GM12878 (cell line): ENCODE measurements at regions not wholly inside any gene's neighbourhood (a gene's known extent, or its start where the extent isn't known, plus 50 kb on each side); places are given as distances from the start of the nearest gene placed in this dataset.

Experiments
- ATAC-seq: fragments of 200-7000 bp; cut with Tn5 transposase; 3 replicates; pipeline ENCODE4 v1.9.1; 2020; ENCODE audit warnings: mild to moderate bottlenecking, moderate library complexity
- BruUV-seq: library from RNA; stranded (reverse); fragments of 400-500 nt; replicated peaks from 2 replicates; lab custom pipeline; 2021; lab: Mats Ljungman, UMichigan
- CTCF ChIA-PET: fragments of 300-600 bp; sonication (Branson Sonifier 250); formaldehyde crosslinking; extraction: SDS; loops from one replicate; lab custom pipeline; 2021; ENCODE audit warnings: inconsistent platforms; lab: Yijun Ruan, JAX
- POLR2A ChIA-PET: fragments of 350-600 bp; formaldehyde crosslinking; extraction: SDS; loops from one replicate; lab custom pipeline; 2021; ENCODE audit warnings: inconsistent platforms; lab: Charles Lee
- RAD21 ChIA-PET: fragments of 300-600 bp; sonication (Branson Sonifier 250); formaldehyde crosslinking; loops from one replicate; lab custom pipeline; 2023; ENCODE audit warnings: antibody characterized with exemption; ENCODE audit not compliant: unreplicated experiment; lab: Charles Lee
- SMC1A ChIA-PET: fragments of 300-600 bp; sonication (Branson Sonifier 250); formaldehyde crosslinking; loops from one replicate; lab custom pipeline; 2023; ENCODE audit not compliant: unreplicated experiment, uncharacterized antibody; lab: Charles Lee
- DNase-seq: peaks from one replicate; pipeline ENCODE4 v3.0.0-alpha.2; 2011; ENCODE audit warnings: low read depth, low spot score
- FAIRE-seq: peaks from 3 replicates; lab custom pipeline; 2011; peaks lifted over from hg19 to GRCh38; lab: Jason Lieb, UNC
- H2AFZ ChIP-seq: 2 replicates; pipeline ENCODE4 v1.6.0; 2011; ENCODE audit warnings: low read depth, low read length, control low read depth; ENCODE audit not compliant: control insufficient read depth
- H3K27ac ChIP-seq: 2 replicates; pipeline ENCODE4 v1.5.1; 2011; ENCODE audit warnings: control low read depth; ENCODE audit not compliant: control insufficient read depth, insufficient read depth
- H3K27me3 ChIP-seq, 2 experiments: replicated peaks in 1 of 2; 2 replicates each; pipeline versions ENCODE4 v1.6.0 to v1.6.1; 2011; ENCODE audit warnings: low read length in 1 of 2; ENCODE audit not compliant: control insufficient read depth in 2 of 2, insufficient read depth in 2 of 2
- H3K36me3 ChIP-seq, 2 experiments: 2 replicates each; pipeline ENCODE4 v1.5.1; 2011; ENCODE audit warnings: low read length in 1 of 2; ENCODE audit not compliant: control insufficient read depth in 2 of 2, insufficient read depth in 2 of 2
- H3K4me1 ChIP-seq: 2 replicates; pipeline ENCODE4 v1.6.1; 2011; ENCODE audit warnings: mild to moderate bottlenecking, low read length, moderate library complexity, mixed read lengths; ENCODE audit not compliant: control insufficient read depth, insufficient read depth
- H3K4me2 ChIP-seq: 2 replicates; pipeline ENCODE4 v1.6.0; 2011; ENCODE audit warnings: control low read depth; ENCODE audit not compliant: control insufficient read depth, insufficient read depth
- H3K4me3 ChIP-seq: fragments of 200-600 bp; sonication (generic); 2 replicates; pipeline ENCODE4 v1.5.1; 2016
- H3K79me2 ChIP-seq: 2 replicates; pipeline ENCODE4 v1.6.0; 2011; ENCODE audit warnings: low read length; ENCODE audit not compliant: control insufficient read depth, insufficient read depth
- H3K9ac ChIP-seq: 2 replicates; pipeline ENCODE4 v1.8.0; 2011; ENCODE audit warnings: low read length, control low read depth, mixed read lengths; ENCODE audit not compliant: control insufficient read depth, insufficient read depth
- H3K9me3 ChIP-seq: replicated peaks from 3 replicates; pipeline ENCODE4 v1.5.1; 2011; ENCODE audit warnings: mild to moderate bottlenecking, low read length; ENCODE audit not compliant: control insufficient read depth, insufficient read depth
- H4K20me1 ChIP-seq: 2 replicates; pipeline ENCODE4 v1.6.0; 2011; ENCODE audit not compliant: control insufficient read depth, insufficient read depth
- NFXL1 ChIP-seq: fragments of 450-650 bp; IDR thresholded peaks from 2 replicates; pipeline ENCODE4 v1.6.1; 2017; ENCODE audit warnings: antibody characterized with exemption, mild to moderate bottlenecking, borderline replicate concordance
- RELA ChIP-seq: fragments of 450-650 bp; IDR thresholded peaks from 2 replicates; pipeline ENCODE4 v1.8.0; 2014; ENCODE audit warnings: borderline replicate concordance; ENCODE audit not compliant: partially characterized antibody
- YY1 ChIP-seq: IDR thresholded peaks from 2 replicates; pipeline ENCODE4 v1.6.1; 2011; ENCODE audit warnings: low read depth, mild to moderate bottlenecking, low read length
- ZNF592 ChIP-seq: fragments of 450-650 bp; IDR thresholded peaks from 2 replicates; pipeline ENCODE4 v1.6.1; 2017; ENCODE audit warnings: mild to moderate bottlenecking, moderate library complexity
- WGBS: methylation state at CpG from one replicate; pipeline ENCODE4 v1.1.6; 2016; ENCODE audit warnings: low lambda C conversion rate; ENCODE audit not compliant: insufficient replicate concordance, insufficient coverage; ENCODE audit errors: missing lambda C conversion rate; 5-methylcytosine and 5-hydroxymethylcytosine counted together
- in situ Hi-C: fragments of 300-500 bp; cut with MboI; formaldehyde crosslinking; loops from 9 replicates; pipeline ENCODE4 v1.14.3; 2018; ENCODE audit warnings: mixed read lengths
- intact Hi-C: fragments of 100-400 bp; cut with micrococcal nuclease; formaldehyde crosslinking; loops from one replicate; pipeline ENCODE4 v1.14.2; 2022; ENCODE audit not compliant: unreplicated experiment
- TF ChIP-seq, protein P1 (sequence below): IDR thresholded peaks from 2 replicates; pipeline ENCODE4 v1.6.1; 2012; ENCODE audit warnings: low read length, inconsistent platforms

GRCh38 chr4:124079174-124079780 lies 633.3 kb downstream of the ANKRD50 start:
- RAD21 ChIA-PET: no interaction called here
- Histone ChIP-seq H3K4me3 (no peak overlapping the region), H3K4me1 (no peaks in the 10 kb centered on the region), H4K20me1 (no peaks in the 10 kb centered on the region), H3K27ac (no peak overlapping the region), H3K4me2 (no peak overlapping the region), H3K36me3 (no peaks in the 10 kb centered on the region), H3K9ac (no peak overlapping the region), H3K27me3 (no peaks in the 10 kb centered on the region), H2AFZ (no peak overlapping the region), H3K9me3 (no peaks in the 10 kb centered on the region), H3K79me2 (no peaks in the 10 kb centered on the region)
- ATAC-seq (no peak), DNase-seq (no peak), FAIRE-seq (no peak)
- no peak for TF ChIP-seq ZNF592
- TF ChIP-seq, protein P1, sequence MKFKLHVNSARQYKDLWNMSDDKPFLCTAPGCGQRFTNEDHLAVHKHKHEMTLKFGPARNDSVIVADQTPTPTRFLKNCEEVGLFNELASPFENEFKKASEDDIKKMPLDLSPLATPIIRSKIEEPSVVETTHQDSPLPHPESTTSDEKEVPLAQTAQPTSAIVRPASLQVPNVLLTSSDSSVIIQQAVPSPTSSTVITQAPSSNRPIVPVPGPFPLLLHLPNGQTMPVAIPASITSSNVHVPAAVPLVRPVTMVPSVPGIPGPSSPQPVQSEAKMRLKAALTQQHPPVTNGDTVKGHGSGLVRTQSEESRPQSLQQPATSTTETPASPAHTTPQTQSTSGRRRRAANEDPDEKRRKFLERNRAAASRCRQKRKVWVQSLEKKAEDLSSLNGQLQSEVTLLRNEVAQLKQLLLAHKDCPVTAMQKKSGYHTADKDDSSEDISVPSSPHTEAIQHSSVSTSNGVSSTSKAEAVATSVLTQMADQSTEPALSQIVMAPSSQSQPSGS: no peak
- no peak for TF ChIP-seq NFXL1
- no peak for TF ChIP-seq YY1
- no peak for TF ChIP-seq RELA
- CTCF ChIA-PET: no interaction called here
- intact Hi-C loops (no loop called here), in situ Hi-C loops (no loop called here)
- 32% methylated on average over 1 of the region's 1 CpG for WGBS
- POLR2A ChIA-PET: no interaction called here
- no TSS peak for BruUV-seq
- SMC1A ChIA-PET: no interaction called here
